Esophagus mucosa (tissue), 1 donor: ENCODE measurements at regions not wholly inside any gene's neighbourhood (a gene's known extent, or its start where the extent isn't known, plus 50 kb on each side); places are given as distances from the start of the nearest gene placed in this dataset.

Experiments
- ATAC-seq: fragments of 200-7000 bp; cut with Tn5 transposase; one replicate; pipeline ENCODE4 v1.9.1; 2020
- donor health status: DM: yes; HTN: yes; CAD: no.

DNA sequence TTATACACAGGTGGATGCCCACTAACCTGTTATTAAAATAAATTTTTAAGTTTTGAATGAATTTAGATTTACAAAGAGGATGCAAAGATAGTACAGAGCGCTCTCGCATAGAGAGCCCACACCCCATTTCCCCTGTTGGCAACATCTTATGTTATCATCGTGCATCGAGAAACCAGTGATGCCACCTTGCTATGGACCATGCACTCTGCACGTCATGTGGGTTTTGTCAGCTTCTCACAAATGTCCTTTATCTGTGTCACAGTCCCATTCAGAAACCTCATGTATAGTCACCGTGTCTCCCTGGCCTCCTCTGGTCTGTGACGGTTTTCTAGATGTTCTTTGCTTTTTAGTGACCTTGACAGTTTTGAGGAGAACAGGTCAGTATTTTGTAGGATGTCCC, 60.0 kb downstream of the ING1 start:
- ATAC-seq, result no peak

- no peak for ATAC-seq
These were observed 60.6 kb downstream of the ING1 start for GRCh38 chr13:110774051-110774450.

DNA sequence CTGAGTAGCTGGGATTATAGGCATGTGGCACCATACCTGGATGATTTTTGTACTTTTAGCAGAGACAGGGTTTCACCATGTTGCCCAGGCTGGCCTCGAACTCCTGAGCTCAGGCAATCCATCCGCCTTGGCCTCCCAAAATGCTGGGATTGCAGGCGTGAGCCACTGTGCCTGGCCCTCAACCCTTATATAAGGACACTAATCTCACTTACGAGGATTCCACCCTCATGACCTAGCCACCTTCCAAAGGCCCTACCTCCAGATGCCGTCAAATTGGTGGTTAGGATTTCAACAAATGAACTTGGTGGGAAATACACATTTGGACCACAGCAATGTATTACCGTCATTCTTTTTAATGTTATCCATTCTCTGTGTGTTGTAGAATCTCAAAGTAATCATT, 61.0 kb downstream of the ING1 start:
- no peak for ATAC-seq

- ATAC-seq, result no peak
These were observed 62.1 kb downstream of the ING1 start for GRCh38 chr13:110775576-110775975.

DNA sequence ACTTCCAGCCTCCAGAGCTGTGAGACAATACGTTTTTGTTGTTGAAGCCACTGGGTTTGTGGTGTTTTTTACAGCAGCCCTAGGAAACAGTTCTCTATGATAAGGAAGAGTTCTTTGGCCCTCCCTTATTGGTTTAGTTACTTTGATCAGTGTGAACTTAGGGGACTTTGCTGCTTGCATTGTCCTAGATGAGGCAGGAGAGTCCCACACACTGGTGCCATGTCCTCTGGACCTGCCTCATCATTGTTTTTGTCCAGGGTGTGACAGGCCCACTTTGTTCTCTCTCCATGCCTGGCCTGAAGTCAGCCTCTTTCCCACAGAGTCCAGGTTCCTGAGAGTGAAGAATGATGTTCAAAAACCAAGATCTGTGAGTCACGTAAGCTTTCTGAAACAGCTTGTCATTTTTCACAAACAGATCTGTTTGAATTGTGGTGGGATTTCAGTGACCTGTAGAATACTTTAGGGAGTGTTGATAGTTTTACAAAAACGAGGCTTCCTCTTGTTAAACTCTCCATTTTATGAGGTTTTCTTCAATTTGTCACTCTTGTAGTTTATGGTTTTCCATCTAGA, 63.8 kb downstream of the ING1 start:
- no peak for ATAC-seq

- no peak for ATAC-seq
These were observed 65.5 kb downstream of the ING1 start for GRCh38 chr13:110779022-110779421.

DNA sequence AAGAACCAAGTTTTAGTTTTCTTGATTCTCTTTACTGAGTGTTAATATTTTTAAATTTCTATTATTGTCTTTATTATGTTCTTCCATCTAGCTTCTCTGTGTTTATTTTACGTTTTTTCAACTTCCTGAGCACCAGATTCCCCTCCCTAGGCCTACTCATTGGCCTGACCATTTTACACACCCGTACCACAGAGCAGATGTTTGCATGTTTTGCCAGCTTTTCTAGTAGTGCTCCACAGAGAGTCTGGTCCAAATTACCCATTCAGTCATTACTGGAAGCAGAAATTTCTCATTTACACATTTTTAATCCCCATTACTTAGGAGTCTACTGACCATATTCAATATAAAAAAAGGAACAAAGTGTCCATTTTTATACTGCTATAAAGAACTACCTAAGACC, 66.9 kb downstream of the ING1 start:
- ATAC-seq, result no peak

- ATAC-seq, result no peak
These were observed 68.7 kb downstream of the ING1 start for GRCh38 chr13:110782185-110782584.

DNA sequence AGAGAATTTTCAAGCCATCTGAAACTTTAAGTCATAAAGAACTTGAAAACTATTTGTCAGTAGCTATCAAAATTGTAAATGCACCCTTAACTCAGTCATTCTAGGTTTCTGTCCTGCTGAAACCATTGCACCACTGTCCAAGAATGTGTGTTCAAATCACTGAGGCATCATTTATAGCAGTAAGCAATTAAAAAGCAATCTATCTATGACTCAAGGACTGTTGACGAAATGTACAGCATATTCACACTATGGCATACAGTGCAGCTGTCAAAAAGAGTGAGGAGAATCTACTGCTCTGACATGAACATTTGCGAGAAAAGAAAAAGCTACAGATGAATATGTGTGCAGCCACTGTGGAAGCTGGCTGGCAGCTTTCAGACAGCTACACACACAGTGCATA, 71.2 kb downstream of the ING1 start:
- ATAC-seq, result no peak

GRCh38 chr13:110788778-110789177, 75.3 kb downstream of the ING1 start:
- ATAC-seq, result no peak

DNA sequence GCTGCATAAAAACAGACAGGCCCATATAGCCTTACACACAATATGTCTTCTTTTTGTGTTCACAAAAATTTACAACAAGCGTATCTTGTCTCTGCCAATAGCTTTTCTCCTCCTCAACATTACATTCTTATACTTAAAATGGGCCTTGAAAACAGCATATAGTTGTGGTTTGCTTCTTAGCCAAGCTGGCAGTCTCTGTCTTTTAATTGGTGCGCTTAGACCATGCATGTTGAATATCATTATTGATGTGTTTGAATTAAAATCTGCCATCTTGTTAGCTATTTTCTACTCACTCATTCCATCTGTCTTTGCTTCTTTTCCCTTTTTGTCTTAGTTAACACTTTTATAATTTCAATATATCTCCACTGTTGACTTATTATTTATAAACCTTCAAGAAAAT, 76.4 kb downstream of the ING1 start:
- ATAC-seq, result no peak

DNA sequence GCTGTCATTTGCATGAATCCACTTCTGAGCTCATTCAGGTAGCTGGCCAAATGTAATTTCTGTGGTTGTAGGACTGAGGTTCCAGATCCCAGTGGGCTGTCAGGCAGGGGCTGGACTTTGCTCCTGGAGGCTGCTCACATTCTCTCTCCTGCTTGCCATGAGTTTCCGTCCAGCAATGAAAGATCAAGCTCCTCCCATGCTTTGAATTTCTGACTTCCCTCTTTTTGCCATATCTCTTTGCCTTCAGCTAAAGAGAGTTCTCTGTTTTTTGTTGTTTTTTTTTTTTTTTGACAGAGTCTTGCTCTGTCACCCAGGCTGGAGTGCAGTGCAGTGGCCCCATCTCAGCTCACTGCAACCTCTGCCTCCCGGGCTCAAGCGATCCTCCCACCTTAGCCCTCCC, 76.9 kb downstream of the ING1 start:
- ATAC-seq, result no peak

- no peak for ATAC-seq
These were observed 80.7 kb downstream of the ING1 start for GRCh38 chr13:110794209-110794608.

- ATAC-seq, result no peak
These were observed 83.9 kb downstream of the ING1 start for GRCh38 chr13:110797230-110797877.

DNA sequence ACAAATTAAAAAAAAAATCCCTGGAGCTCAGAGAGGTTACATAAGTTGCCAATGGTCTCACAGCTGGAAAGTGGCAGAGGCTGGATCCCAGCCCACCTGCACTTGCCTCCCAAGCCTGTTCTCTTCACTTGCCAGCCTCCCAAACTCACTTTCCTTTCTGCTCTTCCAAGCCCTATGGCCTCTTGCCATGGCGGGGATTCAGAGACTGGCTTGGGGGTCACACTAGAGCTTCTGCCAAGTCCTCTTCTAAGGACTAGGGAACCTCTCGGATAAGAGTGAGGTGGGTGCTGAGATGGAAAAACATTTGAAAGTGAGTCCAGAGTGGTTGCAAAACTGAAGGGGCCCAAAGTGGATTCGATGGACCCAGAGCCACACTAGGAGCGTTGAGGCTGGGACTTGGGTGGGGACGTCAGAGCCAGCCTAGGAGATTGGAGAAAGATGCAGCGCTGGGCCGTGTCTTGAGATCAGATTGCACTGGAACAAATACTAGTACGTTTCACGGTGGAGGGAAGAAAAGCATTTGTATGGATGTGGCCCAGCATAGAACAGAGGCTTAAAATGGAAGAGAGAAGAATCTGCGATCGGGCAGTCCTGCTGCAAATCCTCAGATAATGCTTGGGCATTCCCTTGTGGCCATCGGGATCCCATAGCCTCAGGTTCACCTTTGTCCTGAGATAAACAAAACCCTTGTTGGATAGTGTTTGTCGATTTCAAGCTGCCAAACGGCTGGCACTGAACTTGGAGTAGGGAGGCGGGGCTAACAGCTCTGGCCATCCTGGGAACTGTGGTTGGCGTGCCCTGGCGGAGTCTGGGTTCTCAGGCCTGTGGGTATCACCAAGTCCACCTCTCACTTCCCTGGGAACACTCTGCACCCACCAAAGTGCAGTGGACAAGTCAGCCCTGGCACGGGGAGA, 84.8 kb downstream of the ING1 start:
- no peak for ATAC-seq

GRCh38 chr13:110799246-110800236, 86.0 kb downstream of the ING1 start:
- no peak for ATAC-seq

DNA sequence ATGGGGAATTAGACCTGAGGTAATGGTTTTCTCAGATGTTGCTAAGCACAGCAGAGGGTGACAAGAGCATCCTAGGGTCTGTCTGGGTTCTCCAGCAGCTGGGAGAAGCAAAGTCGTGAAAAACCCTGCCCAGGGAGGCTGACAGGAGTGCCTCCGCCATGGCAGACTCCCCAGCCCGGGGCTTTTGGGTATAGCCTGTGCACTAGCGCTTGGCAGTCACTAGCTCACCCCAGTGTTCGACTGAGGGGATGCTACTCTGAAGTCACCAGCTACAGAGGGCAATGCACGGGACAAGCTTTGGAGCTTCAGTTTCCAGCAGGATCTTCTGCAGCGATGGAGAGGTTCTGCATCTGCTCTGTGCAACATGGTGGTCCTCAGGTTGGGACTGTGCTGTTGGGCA, 87.5 kb downstream of the ING1 start:
- no peak for ATAC-seq

GRCh38 chr13:110802260-110802659, 88.8 kb downstream of the ING1 start:
- no peak for ATAC-seq

DNA sequence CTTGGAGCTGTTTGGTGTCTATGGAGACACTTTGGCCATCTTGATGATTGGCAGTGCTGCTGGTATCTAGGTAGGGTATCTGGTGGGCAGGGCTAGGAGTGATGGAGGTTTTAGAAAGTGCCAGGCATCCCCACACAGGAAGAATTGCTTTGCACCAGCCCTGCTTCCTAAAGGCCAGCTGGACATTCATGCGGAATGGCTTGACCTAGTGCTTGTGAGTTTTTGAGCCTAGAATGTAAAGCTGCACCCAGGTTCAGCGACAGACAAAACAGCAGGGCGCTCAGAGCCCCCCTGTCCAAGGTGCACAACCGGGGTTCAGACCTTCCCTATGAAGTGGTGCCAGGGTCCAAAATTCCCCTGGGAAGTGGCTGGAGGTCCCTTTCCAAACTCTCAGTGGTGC, 93.1 kb downstream of the ING1 start:
- no peak for ATAC-seq

- no peak for ATAC-seq
These were observed 94.0 kb downstream of the ING1 start for GRCh38 chr13:110807546-110807945.

- no peak for ATAC-seq
These were observed 94.6 kb downstream of the ING1 start for GRCh38 chr13:110808138-110808537.

DNA sequence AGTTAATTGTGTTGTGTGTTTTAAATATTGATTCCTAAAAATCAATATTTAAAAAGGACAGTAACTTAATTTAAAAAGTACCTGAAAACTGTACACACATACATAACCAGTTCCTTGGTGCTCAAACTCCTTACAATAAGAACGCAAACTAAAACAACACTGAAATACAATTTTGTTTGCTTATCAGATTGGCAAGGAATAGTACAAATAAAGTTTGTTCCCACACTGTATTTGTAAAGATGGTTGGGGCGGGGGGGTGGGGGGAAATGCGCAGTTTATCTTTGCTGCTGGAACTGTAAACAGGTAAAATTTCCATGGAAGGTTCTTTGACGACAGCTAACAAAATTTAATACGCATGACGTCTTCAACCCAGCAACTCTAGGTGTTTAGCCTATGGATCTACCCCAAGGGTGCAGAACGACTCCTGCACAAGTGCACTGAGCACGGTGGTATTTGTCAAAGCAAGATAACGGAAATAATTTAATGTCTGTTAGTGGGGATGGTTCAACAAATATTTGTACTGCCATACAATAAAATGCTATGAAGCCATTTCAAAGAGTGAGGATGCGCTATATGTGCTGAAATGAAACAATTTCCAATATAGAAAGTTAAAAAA, 96.5 kb downstream of the ING1 start:
- ATAC-seq, result no peak
